SU-DHL-6 (cell line): ENCODE measurements at regions not wholly inside any gene's neighbourhood (a gene's known extent, or its start where the extent isn't known, plus 50 kb on each side); places are given as distances from the start of the nearest gene placed in this dataset.

Source experiments
- H2AFZ ChIP-seq: fragments of 200-600 bp; sonication (generic); 2 replicates; pipeline ENCODE4 v1.6.1; 2014; ENCODE audit warnings: low read depth, mild to moderate bottlenecking, moderate library complexity, mixed read lengths, antibody characterized with exemption, low read length; ENCODE audit not compliant: severe bottlenecking
- H3F3A ChIP-seq: fragments of 200-600 bp; shearing (Covaris generic); 2 replicates; pipeline ENCODE4 v1.6.0; 2016; ENCODE audit warnings: antibody characterized with exemption, mild to moderate bottlenecking; ENCODE audit not compliant: insufficient read depth
- H3K27ac ChIP-seq: fragments of 200-600 bp; sonication (generic); 2 replicates; pipeline ENCODE4 v1.5.1; 2016; ENCODE audit warnings: low read depth, mild to moderate bottlenecking, low read length, moderate library complexity, mixed read lengths
- H3K27me3 ChIP-seq: fragments of 200-600 bp; sonication (generic), shearing (Covaris generic); 2 replicates; pipeline ENCODE4 v1.6.0; 2014; ENCODE audit warnings: mild to moderate bottlenecking, low read length
- H3K36me3 ChIP-seq: fragments of 200-600 bp; sonication (generic); 2 replicates; pipeline ENCODE4 v1.6.1; 2014; ENCODE audit warnings: mild to moderate bottlenecking, low read length, mixed read lengths
- H3K4me2 ChIP-seq: fragments of 300-600, 200-600 bp; shearing (Covaris generic), sonication (generic); 2 replicates; pipeline ENCODE4 v1.6.0; 2014; ENCODE audit warnings: low read length, low read depth, mild to moderate bottlenecking; ENCODE audit not compliant: poor library complexity, severe bottlenecking
- H3K4me3 ChIP-seq: fragments of 200-600 bp; sonication (generic); 2 replicates; pipeline ENCODE4 v1.5.1; 2014; ENCODE audit warnings: antibody characterized with exemption, low read length, mild to moderate bottlenecking, mixed read lengths; ENCODE audit not compliant: insufficient read depth, poor library complexity, severe bottlenecking
- H3K79me2 ChIP-seq: fragments of 200-600 bp; sonication (generic); 2 replicates; pipeline ENCODE4 v1.6.1; 2014; ENCODE audit warnings: mild to moderate bottlenecking, low read length, moderate library complexity; ENCODE audit not compliant: insufficient read depth
- H3K9ac ChIP-seq: fragments of 200-600 bp; sonication (generic); 2 replicates; pipeline ENCODE4 v1.7.0; 2014; ENCODE audit warnings: mild to moderate bottlenecking, low read length
- H3K9me2 ChIP-seq: fragments of 200-600 bp; sonication (generic); replicated peaks from 2 replicates; pipeline ENCODE4 v1.6.1; 2014; ENCODE audit warnings: low read length; ENCODE audit not compliant: insufficient read depth
- H3K9me3 ChIP-seq: fragments of 200-600 bp; sonication (generic); 2 replicates; pipeline ENCODE4 v1.6.1; 2014; ENCODE audit warnings: low read length, mixed read lengths; ENCODE audit not compliant: insufficient read depth
- H4K20me1 ChIP-seq: fragments of 200-600 bp; sonication (generic); 2 replicates; pipeline ENCODE4 v1.6.1; 2014; ENCODE audit warnings: low read depth, mild to moderate bottlenecking, antibody characterized with exemption, low read length, moderate library complexity, mixed read lengths
- CTCF ChIP-seq: fragments of 200-600 bp; sonication (generic); IDR thresholded peaks from one replicate; pipeline ENCODE4 v1.5.1; 2017; ENCODE audit warnings: antibody characterized with exemption, mild to moderate bottlenecking, low read length, moderate library complexity; ENCODE audit not compliant: insufficient read depth, poor library complexity, severe bottlenecking
- EZH2phosphoT487 ChIP-seq: fragments of 200-600 bp; sonication (generic), shearing (Covaris generic); conservative IDR thresholded peaks from 2 replicates; pipeline ENCODE4 v1.6.1; 2018; ENCODE audit warnings: mild to moderate bottlenecking, antibody characterized with exemption, low read length, moderate library complexity, mixed read lengths

GRCh38 chr7:46694058-46694457 lies 773.0 kb upstream of the IGFBP3 start:
- Histone ChIP-seq H3K9ac (no peak overlapping the region), H3K4me2 (no peak overlapping the region), H2AFZ (no peak overlapping the region), H3K27me3 (no peaks in the 10 kb centered on the region), H3K79me2 (no peaks in the 10 kb centered on the region), H3K9me3 (no peaks in the 10 kb centered on the region), H4K20me1 (no peaks in the 10 kb centered on the region), H3F3A (no peaks in the 10 kb centered on the region), H3K9me2 (no peaks in the 10 kb centered on the region), H3K36me3 (no peaks in the 10 kb centered on the region), H3K4me3 (no peak overlapping the region), H3K27ac (no peak overlapping the region)
- TF ChIP-seq EZH2phosphoT487: no peak
- no peak for TF ChIP-seq CTCF

- Histone ChIP-seq H3K4me2 (no peak overlapping the region), H4K20me1 (no peaks in the 10 kb centered on the region), H3K79me2 (no peaks in the 10 kb centered on the region), H3K9me3 (no peaks in the 10 kb centered on the region), H2AFZ (no peak overlapping the region), H3K27ac (no peak overlapping the region), H3K27me3 (no peaks in the 10 kb centered on the region), H3K9me2 (no peaks in the 10 kb centered on the region), H3F3A (no peaks in the 10 kb centered on the region), H3K9ac (no peak overlapping the region), H3K36me3 (no peaks in the 10 kb centered on the region), H3K4me3 (no peak overlapping the region)
- TF ChIP-seq CTCF (no peak), EZH2phosphoT487 (no peak)
Measured at GRCh38 chr7:46687203-46687602, 766.1 kb upstream of the IGFBP3 start.

GRCh38 chr7:46685051-46685450 lies 764.0 kb upstream of the IGFBP3 start:
- no peaks in the 10 kb centered on the region for H3F3A ChIP-seq
- H3K4me3 ChIP-seq: no peak overlapping the region
- no peaks in the 10 kb centered on the region for H3K9me2 ChIP-seq

More at GRCh38 chr7:46685051-46685450, 764.0 kb upstream of the IGFBP3 start:
- TF ChIP-seq EZH2phosphoT487 (no peak), CTCF (no peak)
- no peak overlapping the region for H2AFZ ChIP-seq
- H3K36me3 ChIP-seq: no peaks in the 10 kb centered on the region
- no peak overlapping the region for H3K9ac ChIP-seq
- no peaks in the 10 kb centered on the region for H4K20me1 ChIP-seq
- H3K4me2 ChIP-seq: no peak overlapping the region
- H3K27me3 ChIP-seq: no peaks in the 10 kb centered on the region
- no peak overlapping the region for H3K27ac ChIP-seq
- H3K9me3 ChIP-seq: no peaks in the 10 kb centered on the region
- H3K79me2 ChIP-seq: no peaks in the 10 kb centered on the region
